Naive thymus-derived CD8-positive, alpha-beta T cell (primary cell): ENCODE measurements at regions not wholly inside any gene's neighbourhood (a gene's known extent, or its start where the extent isn't known, plus 50 kb on each side); places are given as distances from the start of the nearest gene placed in this dataset.

Experiments used
- ATAC-seq, 2 donors: fragments of 150-1000 bp; cut with Tn5 transposase in 1 of 2; sonication (Bioruptor Pico), chemical (Tn5 transposase) in 1 of 2; 1 replicate in 1 of 2; 2 replicates in 1 of 2; pipeline ENCODE4 v1.10.0; 2021; ENCODE audit warnings: mild to moderate bottlenecking in 2 of 2, moderate library complexity in 2 of 2
- POLR2A ChIA-PET: fragments of 350-600 bp; sonication (Branson Sonifier 250); formaldehyde crosslinking; loops from one replicate; lab custom pipeline; 2021; ENCODE audit warnings: antibody characterized with exemption; lab: Charles Lee
- DNase-seq, 10 donors: peaks; one replicate each; pipeline versions ENCODE4 v3.0.0 to v3.0.0-alpha.2; 2020 to 2022
- H3K27ac Mint-ChIP-seq, 10 donors: one replicate each; pipeline ENCODE4 v1.8.0; 2020 to 2022; ENCODE audit warnings: mild to moderate bottlenecking in 10 of 10, mixed read lengths in 10 of 10, moderate library complexity in 4 of 10, inconsistent platforms in 1 of 10
- H3K27me3 Mint-ChIP-seq, 5 donors: one replicate each; pipeline ENCODE4 v1.8.0; 2021 to 2022; ENCODE audit warnings: mixed read lengths in 5 of 5
- H3K36me3 Mint-ChIP-seq, 3 donors: one replicate each; pipeline ENCODE4 v1.8.0; 2020 to 2022; ENCODE audit warnings: mixed read lengths in 3 of 3, mild to moderate bottlenecking in 2 of 3, inconsistent platforms in 1 of 3
- H3K4me1 Mint-ChIP-seq, 4 donors: one replicate each; pipeline ENCODE4 v1.8.0; 2021 to 2022; ENCODE audit warnings: mixed read lengths in 4 of 4
- H3K4me3 Mint-ChIP-seq, 10 donors: one replicate each; pipeline ENCODE4 v1.8.0; 2020 to 2022; ENCODE audit warnings: mild to moderate bottlenecking in 10 of 10, mixed read lengths in 10 of 10, moderate library complexity in 6 of 10, inconsistent platforms in 1 of 10
- H3K9me3 Mint-ChIP-seq, 9 donors: one replicate each; pipeline ENCODE4 v1.8.0; 2020 to 2022; ENCODE audit warnings: mixed read lengths in 9 of 9, mild to moderate bottlenecking in 3 of 9, inconsistent platforms in 1 of 9, moderate library complexity in 1 of 9

DNA sequence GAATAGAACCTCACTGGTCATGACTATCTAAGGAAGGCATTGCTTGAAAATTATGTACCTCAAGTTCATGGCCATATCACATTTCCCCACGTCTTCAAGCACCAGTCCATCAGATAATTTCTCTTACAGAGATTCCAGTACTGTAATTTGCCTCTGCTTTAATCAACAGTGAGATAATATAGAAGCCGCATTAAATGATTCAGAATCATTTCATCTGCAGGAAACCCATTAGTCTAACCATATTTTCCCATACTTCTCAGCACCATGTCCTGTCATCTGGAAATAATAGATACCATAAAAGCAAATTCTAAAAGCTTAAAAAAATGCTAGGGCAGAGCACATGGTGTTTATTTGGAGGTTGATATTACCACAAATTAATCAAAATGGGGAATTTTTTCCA is 310.3 kb upstream of the SLIT2 start:
- ATAC-seq (no peak), DNase-seq (no peak)
- H3K9me3 Mint-ChIP-seq, result peaks cover 0 to 15% (median 4%) of the 10 kb centered on the region in 9 donors
- no peak overlapping the region for H3K4me3 Mint-ChIP-seq
- no peaks in the 10 kb centered on the region for H3K27me3 Mint-ChIP-seq
- no peaks in the 10 kb centered on the region for H3K4me1 Mint-ChIP-seq
- H3K36me3 Mint-ChIP-seq, result no peaks in the 10 kb centered on the region
- POLR2A ChIA-PET, result no interaction called here
- H3K27ac Mint-ChIP-seq, result no peak overlapping the region

GRCh38 chr4:19940861-19941260 is 310.8 kb upstream of the SLIT2 start:
- Mint-ChIP-seq H3K36me3 (no peaks in the 10 kb centered on the region), H3K27me3 (no peaks in the 10 kb centered on the region), H3K4me3 (no peak overlapping the region), H3K27ac (no peak overlapping the region), H3K4me1 (no peaks in the 10 kb centered on the region), H3K9me3 (peaks cover 0 to 16% (median 4%) of the 10 kb centered on the region in 9 donors)
- no peak for ATAC-seq
- DNase-seq, result no peak
- POLR2A ChIA-PET, result no interaction called here

DNA sequence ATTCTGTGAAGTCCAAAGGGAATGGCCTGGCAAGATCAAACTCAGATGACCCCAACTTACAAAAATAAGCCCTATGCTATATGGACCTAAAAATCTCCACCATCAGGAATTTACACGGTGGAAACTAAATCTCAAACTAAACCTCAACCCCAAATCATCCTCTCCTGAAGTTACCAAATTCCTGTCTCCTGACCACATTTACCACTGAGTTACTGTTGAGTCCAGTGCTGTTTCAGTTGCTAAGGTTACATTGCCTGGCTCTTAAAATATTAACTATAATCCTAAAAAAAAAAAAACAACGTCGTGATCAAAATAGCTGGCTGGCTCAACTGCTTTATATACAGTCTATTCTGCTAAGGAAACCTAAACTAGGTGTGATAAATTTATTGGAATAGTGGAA is 315.2 kb upstream of the SLIT2 start:
- H3K9me3 Mint-ChIP-seq, result peaks cover 0 to 31% (median 7%) of the 10 kb centered on the region in 9 donors
- H3K27me3 Mint-ChIP-seq, result no peaks in the 10 kb centered on the region
- ATAC-seq, result no peak
- no peak overlapping the region for H3K4me3 Mint-ChIP-seq
- H3K4me1 Mint-ChIP-seq, result no peaks in the 10 kb centered on the region
- DNase-seq, result no peak
- no peaks in the 10 kb centered on the region for H3K36me3 Mint-ChIP-seq
- POLR2A ChIA-PET, result no interaction called here
- no peak overlapping the region for H3K27ac Mint-ChIP-seq

- peaks cover 0 to 29% (median 6%) of the 10 kb centered on the region in 9 donors for H3K9me3 Mint-ChIP-seq
- no peaks in the 10 kb centered on the region for H3K27me3 Mint-ChIP-seq
- no peak for DNase-seq
- POLR2A ChIA-PET, result no interaction called here
- no peak for ATAC-seq
- H3K27ac Mint-ChIP-seq, result no peak overlapping the region
- no peaks in the 10 kb centered on the region for H3K36me3 Mint-ChIP-seq
- H3K4me3 Mint-ChIP-seq, result no peak overlapping the region
- no peaks in the 10 kb centered on the region for H3K4me1 Mint-ChIP-seq
These were observed 321.0 kb upstream of the SLIT2 start for GRCh38 chr4:19930742-19931141.

DNA sequence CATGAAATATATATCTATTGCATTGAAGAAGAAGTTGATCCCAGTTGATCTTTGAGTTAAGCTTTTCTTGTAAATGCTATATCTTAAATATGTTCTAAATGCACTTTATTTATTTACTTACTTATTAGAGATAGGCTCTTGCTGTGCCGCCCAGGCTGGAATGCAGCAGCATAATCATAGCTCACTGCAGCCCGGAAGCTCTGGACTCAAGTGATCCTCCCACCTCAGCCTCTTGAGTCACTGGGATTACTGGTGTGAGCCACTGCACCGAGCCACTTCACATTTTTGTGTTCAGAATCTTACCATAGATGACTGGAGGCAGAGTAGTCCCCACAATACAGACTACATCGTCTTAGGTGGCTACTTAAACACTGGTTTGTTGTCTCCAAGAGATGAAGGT is 324.3 kb upstream of the SLIT2 start:
- no peak for DNase-seq
- Mint-ChIP-seq H3K9me3 (peaks cover 0 to 29% (median 4%) of the 10 kb centered on the region in 9 donors), H3K4me3 (no peak overlapping the region), H3K36me3 (no peaks in the 10 kb centered on the region), H3K27me3 (no peaks in the 10 kb centered on the region), H3K4me1 (no peaks in the 10 kb centered on the region), H3K27ac (no peak overlapping the region)
- POLR2A ChIA-PET, result no interaction called here
- ATAC-seq, result no peak

GRCh38 chr4:19925516-19925915 is 326.2 kb upstream of the SLIT2 start:
- POLR2A ChIA-PET, result no interaction called here
- Mint-ChIP-seq H3K27ac (no peak overlapping the region), H3K27me3 (no peaks in the 10 kb centered on the region), H3K4me3 (no peak overlapping the region), H3K4me1 (no peaks in the 10 kb centered on the region), H3K9me3 (peaks cover 0 to 26% (median 2%) of the 10 kb centered on the region in 9 donors), H3K36me3 (no peaks in the 10 kb centered on the region)
- ATAC-seq, result no peak
- DNase-seq, result no peak

DNA sequence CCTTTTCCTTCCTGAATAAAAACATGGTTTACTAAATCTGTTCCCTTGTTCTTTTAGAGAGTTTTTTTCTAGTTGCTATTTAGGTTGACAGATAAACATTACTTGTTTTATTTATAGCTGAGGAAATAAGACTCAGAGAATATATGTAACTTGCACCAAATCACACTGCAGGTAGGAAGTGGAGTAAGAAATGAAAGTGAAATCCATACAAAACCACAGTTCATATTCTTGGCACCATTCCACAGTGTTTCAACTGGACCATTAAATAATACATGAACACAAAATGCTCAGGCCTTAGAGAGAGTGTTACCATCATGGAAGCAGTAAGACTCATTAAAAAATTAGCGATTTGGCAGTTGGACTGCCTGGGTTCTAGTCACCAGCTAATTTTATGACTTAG is 326.9 kb upstream of the SLIT2 start:
- no peak for ATAC-seq
- POLR2A ChIA-PET, result no interaction called here
- Mint-ChIP-seq H3K27me3 (no peaks in the 10 kb centered on the region), H3K4me1 (no peaks in the 10 kb centered on the region), H3K4me3 (no peak overlapping the region), H3K36me3 (no peaks in the 10 kb centered on the region), H3K9me3 (peaks cover 0 to 26% (median 2%) of the 10 kb centered on the region in 9 donors), H3K27ac (no peak overlapping the region)
- no peak for DNase-seq

DNA sequence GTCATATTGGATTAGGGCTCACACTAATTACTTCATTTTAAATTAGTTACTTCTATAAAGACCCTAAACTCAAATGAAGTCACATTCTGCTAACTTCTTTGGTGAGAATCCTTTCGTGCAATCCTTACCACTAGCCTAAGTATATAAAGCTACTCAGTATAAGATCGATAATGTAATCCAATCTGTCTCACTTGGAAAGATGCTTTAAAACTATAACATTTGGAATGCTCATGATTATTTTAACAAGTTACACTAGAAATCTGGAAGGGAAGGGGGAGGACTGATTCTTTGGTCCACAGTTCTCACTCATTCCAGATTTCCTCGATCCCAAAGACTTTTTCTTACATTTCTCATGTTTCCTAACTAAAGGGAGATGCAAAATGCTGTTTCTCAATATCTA is 336.4 kb upstream of the SLIT2 start:
- ATAC-seq, result no peak
- POLR2A ChIA-PET, result no interaction called here
- Mint-ChIP-seq H3K9me3 (peaks cover 0 to 36% (median 14%) of the 10 kb centered on the region in 9 donors), H3K4me3 (no peak overlapping the region), H3K4me1 (no peaks in the 10 kb centered on the region), H3K36me3 (peaks cover 0 to 7% (median 0%) of the 10 kb centered on the region in 3 donors), H3K27ac (no peak overlapping the region), H3K27me3 (no peaks in the 10 kb centered on the region)
- no peak for DNase-seq

DNA sequence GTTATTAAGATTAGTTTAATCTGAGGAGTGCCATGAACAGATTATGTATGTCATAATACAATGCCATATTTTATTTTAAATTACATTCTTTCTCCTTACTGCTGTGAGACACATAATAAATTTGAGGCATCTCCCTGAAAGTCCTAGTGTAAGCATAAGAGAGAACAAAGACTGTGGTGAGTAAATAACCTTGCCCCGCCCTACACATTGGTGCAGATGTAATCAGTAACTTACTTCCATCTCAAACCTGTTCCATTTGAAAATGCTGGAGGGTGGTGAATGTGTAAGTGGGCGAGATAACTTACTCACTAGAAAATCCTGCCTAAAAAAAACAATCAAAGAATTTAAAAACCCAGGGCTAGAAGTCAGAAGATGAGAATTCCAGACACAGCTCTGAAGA is 338.1 kb upstream of the SLIT2 start:
- peaks cover 0 to 28% (median 15%) of the 10 kb centered on the region in 9 donors for H3K9me3 Mint-ChIP-seq
- peaks cover 0 to 7% (median 0%) of the 10 kb centered on the region in 3 donors for H3K36me3 Mint-ChIP-seq
- POLR2A ChIA-PET, result no interaction called here
- ATAC-seq, result no peak
- H3K27ac Mint-ChIP-seq, result no peak overlapping the region
- no peak overlapping the region for H3K4me3 Mint-ChIP-seq
- H3K27me3 Mint-ChIP-seq, result no peaks in the 10 kb centered on the region
- DNase-seq, result no peak
- no peaks in the 10 kb centered on the region for H3K4me1 Mint-ChIP-seq

DNA sequence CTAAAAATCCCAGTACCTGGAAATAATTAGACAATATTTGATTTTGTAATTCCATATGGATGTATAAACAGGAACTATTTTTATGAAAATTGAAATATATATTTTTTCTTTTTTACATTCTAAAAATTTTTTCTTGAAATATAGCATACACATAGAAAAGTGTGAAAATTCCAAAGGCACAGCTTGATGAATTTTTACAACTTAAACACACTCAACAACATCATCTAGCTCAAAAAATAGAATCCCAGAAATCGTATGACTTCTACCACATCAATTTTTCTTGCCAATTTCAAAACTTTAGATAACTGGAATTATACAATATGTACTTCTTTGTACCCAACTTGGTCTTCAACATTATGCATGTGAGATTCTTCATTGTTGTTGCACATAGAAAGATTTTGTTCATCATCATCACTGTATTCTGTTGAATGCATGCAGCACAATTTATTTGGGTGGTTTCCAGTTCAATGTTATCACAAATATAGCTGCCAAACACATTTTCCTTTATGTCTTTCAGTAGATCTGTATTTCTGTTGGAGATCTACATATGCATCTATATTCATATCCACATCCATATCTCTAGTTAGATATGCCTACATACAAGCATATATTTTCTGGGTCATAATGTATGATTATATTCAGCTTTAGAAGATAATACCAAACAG is 340.7 kb upstream of the SLIT2 start:
- POLR2A ChIA-PET, result no interaction called here
- H3K27me3 Mint-ChIP-seq, result no peaks in the 10 kb centered on the region
- H3K36me3 Mint-ChIP-seq, result no peaks in the 10 kb centered on the region
- no peak overlapping the region for H3K27ac Mint-ChIP-seq
- DNase-seq, result no peak
- H3K9me3 Mint-ChIP-seq, result peaks cover 0 to 25% (median 11%) of the 10 kb centered on the region in 9 donors
- no peaks in the 10 kb centered on the region for H3K4me1 Mint-ChIP-seq
- ATAC-seq, result no peak
- no peak overlapping the region for H3K4me3 Mint-ChIP-seq

GRCh38 chr4:19905024-19905423 is 346.7 kb upstream of the SLIT2 start:
- H3K27me3 Mint-ChIP-seq, result no peaks in the 10 kb centered on the region
- no peak for ATAC-seq

DNA sequence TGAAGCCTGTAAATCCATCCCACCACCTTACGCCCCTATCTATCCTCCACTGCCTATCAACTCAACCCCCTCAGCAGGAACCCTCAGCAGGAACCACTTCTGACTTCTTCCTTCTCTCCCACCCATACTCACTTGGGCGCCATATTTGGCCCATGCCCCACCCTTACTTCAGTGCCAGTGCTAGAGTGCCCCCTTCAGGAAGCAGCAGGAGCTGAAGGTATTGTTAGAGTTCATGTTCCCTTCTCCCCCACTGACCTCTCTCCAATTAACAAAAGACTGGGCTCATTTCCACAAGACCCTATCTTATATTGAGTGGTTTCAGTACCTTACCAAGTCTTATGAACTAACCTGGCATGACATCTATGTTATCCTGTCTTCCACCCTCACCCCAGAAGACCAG is 363.1 kb upstream of the SLIT2 start:
- H3K36me3 Mint-ChIP-seq, result peaks cover 0 to 5% (median 0%) of the 10 kb centered on the region in 3 donors
- no peak overlapping the region for H3K4me3 Mint-ChIP-seq
- H3K27me3 Mint-ChIP-seq, result peaks cover 0 to 6% (median 0%) of the 10 kb centered on the region in 5 donors
- H3K4me1 Mint-ChIP-seq, result no peaks in the 10 kb centered on the region
- POLR2A ChIA-PET, result no interaction called here
- DNase-seq (no peak), ATAC-seq (no peak)
- peaks cover 0 to 16% (median 12%) of the 10 kb centered on the region in 9 donors for H3K9me3 Mint-ChIP-seq
- no peak overlapping the region for H3K27ac Mint-ChIP-seq

More at GRCh38 chr4:19905024-19905423, 346.7 kb upstream of the SLIT2 start:
- DNase-seq, result no peak
- Mint-ChIP-seq H3K4me3 (no peak overlapping the region), H3K36me3 (no peaks in the 10 kb centered on the region), H3K9me3 (peaks cover 0 to 20% (median 6%) of the 10 kb centered on the region in 9 donors), H3K27ac (no peak overlapping the region), H3K4me1 (no peaks in the 10 kb centered on the region)
- POLR2A ChIA-PET, result no interaction called here

GRCh38 chr4:19883841-19884240 is 367.9 kb upstream of the SLIT2 start:
- H3K36me3 Mint-ChIP-seq, result peaks cover 0 to 7% (median 0%) of the 10 kb centered on the region in 3 donors
- POLR2A ChIA-PET, result no interaction called here

GRCh38 chr4:19880206-19880605 is 371.5 kb upstream of the SLIT2 start:
- Mint-ChIP-seq H3K9me3 (peaks cover 0 to 26% (median 2%) of the 10 kb centered on the region in 9 donors), H3K4me1 (no peaks in the 10 kb centered on the region), H3K36me3 (peaks cover 0 to 5% (median 0%) of the 10 kb centered on the region in 3 donors), H3K4me3 (no peak overlapping the region), H3K27ac (no peak overlapping the region), H3K27me3 (no peaks in the 10 kb centered on the region)
- no peak for ATAC-seq
- no peak for DNase-seq
- POLR2A ChIA-PET, result no interaction called here

More at GRCh38 chr4:19883841-19884240, 367.9 kb upstream of the SLIT2 start:
- no peak overlapping the region for H3K27ac Mint-ChIP-seq
- DNase-seq (no peak), ATAC-seq (no peak)
- H3K4me1 Mint-ChIP-seq, result no peaks in the 10 kb centered on the region
- no peak overlapping the region for H3K4me3 Mint-ChIP-seq
- peaks cover 0 to 4% (median 0%) of the 10 kb centered on the region in 5 donors for H3K27me3 Mint-ChIP-seq
- peaks cover 0 to 24% (median 12%) of the 10 kb centered on the region in 9 donors for H3K9me3 Mint-ChIP-seq
